ENCODE measurements at regions not wholly inside any gene's neighbourhood (a gene's known extent, or its start where the extent isn't known, plus 50 kb on each side); places are given as distances from the start of the nearest gene placed in this dataset.

DNA sequence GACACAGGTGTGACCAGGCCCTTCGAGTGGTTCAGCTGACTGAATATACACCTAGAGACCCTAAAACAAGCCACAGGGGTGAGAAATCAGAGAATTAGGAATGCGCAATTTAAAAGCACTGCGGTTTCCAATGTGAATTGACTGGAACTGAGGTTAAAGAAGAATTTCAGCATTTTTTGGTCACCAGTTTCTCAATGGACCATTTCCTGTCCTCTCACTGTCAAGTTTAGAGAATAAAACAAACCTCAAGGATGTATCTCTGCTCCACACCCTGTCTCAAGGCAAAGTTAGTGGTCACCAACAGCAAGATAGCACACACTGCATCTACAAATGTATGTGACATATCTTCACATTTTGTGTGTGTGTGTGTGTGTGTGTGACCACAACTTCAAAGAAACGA is 143.8 kb upstream of the MAP3K1 start:
- no peaks in the 10 kb centered on the region for H4K20me1 ChIP-seq (ENCODE audit: insufficient read depth)
- 62% methylated on average over 4 of the region's 4 CpGs for WGBS (ENCODE audit: low lambda C conversion rate)
- H3K79me2 ChIP-seq (ENCODE audit: insufficient read depth): no peaks in the 10 kb centered on the region
- no peak overlapping the region for H3K4me2 ChIP-seq
- no peak overlapping the region for H3K4me3 ChIP-seq (ENCODE audit: low read depth in 2 of 2, low read length in 1 of 2)
- H3K27me3 ChIP-seq (ENCODE audit: insufficient read depth): no peaks in the 10 kb centered on the region
- DNase-seq: no peak
- H2AFZ ChIP-seq (ENCODE audit: low read depth): no peak overlapping the region
- H3F3A ChIP-seq (replicated peaks; ENCODE audit: insufficient read depth): no peaks in the 10 kb centered on the region
- no peak overlapping the region for H3K9ac ChIP-seq
- CTCF ChIA-PET: no interaction called here
- no peaks in the 10 kb centered on the region for H3K9me2 ChIP-seq
- TF ChIP-seq TEAD4 (IDR thresholded peaks at IDR 0.05; ENCODE audit: borderline replicate concordance, insufficient read depth): no peak
- TF ChIP-seq JUND (IDR thresholded peaks at IDR 0.05): no peak
- TF ChIP-seq NFIC (IDR thresholded peaks at IDR 0.05; ENCODE audit: borderline replicate concordance): no peak
- TF ChIP-seq, protein P1, sequence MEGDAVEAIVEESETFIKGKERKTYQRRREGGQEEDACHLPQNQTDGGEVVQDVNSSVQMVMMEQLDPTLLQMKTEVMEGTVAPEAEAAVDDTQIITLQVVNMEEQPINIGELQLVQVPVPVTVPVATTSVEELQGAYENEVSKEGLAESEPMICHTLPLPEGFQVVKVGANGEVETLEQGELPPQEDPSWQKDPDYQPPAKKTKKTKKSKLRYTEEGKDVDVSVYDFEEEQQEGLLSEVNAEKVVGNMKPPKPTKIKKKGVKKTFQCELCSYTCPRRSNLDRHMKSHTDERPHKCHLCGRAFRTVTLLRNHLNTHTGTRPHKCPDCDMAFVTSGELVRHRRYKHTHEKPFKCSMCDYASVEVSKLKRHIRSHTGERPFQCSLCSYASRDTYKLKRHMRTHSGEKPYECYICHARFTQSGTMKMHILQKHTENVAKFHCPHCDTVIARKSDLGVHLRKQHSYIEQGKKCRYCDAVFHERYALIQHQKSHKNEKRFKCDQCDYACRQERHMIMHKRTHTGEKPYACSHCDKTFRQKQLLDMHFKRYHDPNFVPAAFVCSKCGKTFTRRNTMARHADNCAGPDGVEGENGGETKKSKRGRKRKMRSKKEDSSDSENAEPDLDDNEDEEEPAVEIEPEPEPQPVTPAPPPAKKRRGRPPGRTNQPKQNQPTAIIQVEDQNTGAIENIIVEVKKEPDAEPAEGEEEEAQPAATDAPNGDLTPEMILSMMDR (IDR thresholded peaks at IDR 0.05): no peak
- no peak for TF ChIP-seq RFX5 (IDR thresholded peaks at IDR 0.05; ENCODE audit: low read length)
- no peak for TF ChIP-seq FOXJ3 (CRISPR knock-in tag; IDR thresholded peaks at IDR 0.05)
- no peak for TF ChIP-seq MEF2A (IDR thresholded peaks at IDR 0.05; ENCODE audit: borderline replicate concordance, low read depth)
- TF ChIP-seq, protein P2, sequence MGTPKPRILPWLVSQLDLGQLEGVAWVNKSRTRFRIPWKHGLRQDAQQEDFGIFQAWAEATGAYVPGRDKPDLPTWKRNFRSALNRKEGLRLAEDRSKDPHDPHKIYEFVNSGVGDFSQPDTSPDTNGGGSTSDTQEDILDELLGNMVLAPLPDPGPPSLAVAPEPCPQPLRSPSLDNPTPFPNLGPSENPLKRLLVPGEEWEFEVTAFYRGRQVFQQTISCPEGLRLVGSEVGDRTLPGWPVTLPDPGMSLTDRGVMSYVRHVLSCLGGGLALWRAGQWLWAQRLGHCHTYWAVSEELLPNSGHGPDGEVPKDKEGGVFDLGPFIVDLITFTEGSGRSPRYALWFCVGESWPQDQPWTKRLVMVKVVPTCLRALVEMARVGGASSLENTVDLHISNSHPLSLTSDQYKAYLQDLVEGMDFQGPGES (IDR thresholded peaks at IDR 0.05; ENCODE audit: low read depth, low read length): no peak
- TF ChIP-seq FOXM1 (IDR thresholded peaks at IDR 0.05; ENCODE audit: low read depth): no peak
- no peak overlapping the region for H3K27ac ChIP-seq (ENCODE audit: low read depth in 2 of 2, low read length in 1 of 2)
- H3K4me1 ChIP-seq (ENCODE audit: control insufficient read depth in 1 of 2, insufficient read depth in 2 of 2, low read depth in 1 of 2, low read length in 1 of 2): peaks cover 0 to 6% of the 10 kb centered on the region in 2 experiments; a peak in 1 of 4 replicates
- POLR2A ChIA-PET: no interaction called here
- H3K36me3 ChIP-seq (replicated peaks in 1 of 2; ENCODE audit: control insufficient read depth in 1 of 2, insufficient read depth in 2 of 2, low read length in 1 of 2): no peaks in the 10 kb centered on the region
- H3K9me3 ChIP-seq: no peaks in the 10 kb centered on the region

DNA sequence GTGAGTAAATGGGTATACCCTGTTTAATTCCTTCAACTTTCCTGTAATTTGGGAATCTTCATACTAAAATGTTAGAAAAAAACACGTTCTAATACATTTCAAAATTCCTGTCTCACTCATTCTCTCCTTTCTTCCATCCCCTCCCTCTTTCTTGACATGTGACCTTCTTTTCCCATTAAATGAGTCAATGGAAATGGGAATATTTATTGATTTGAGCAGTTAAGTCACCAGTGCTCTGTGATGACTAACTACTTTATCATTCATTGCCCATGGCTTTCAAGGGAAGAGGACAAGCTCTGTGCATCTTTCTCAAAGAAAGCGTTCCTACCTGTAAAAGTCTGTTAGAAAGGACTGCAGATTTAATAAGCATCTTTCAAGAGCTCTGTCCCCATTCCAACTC is 144.4 kb upstream of the MAP3K1 start:
- Histone ChIP-seq H3K4me1 (ENCODE audit: control insufficient read depth in 1 of 2, insufficient read depth in 2 of 2, low read depth in 1 of 2, low read length in 1 of 2) (peaks cover 0 to 6% of the 10 kb centered on the region in 2 experiments; a peak in 1 of 4 replicates), H4K20me1 (ENCODE audit: insufficient read depth) (no peaks in the 10 kb centered on the region), H3K27ac (ENCODE audit: low read depth in 2 of 2, low read length in 1 of 2) (no peak overlapping the region), H3K4me3 (ENCODE audit: low read depth in 2 of 2, low read length in 1 of 2) (no peak overlapping the region), H3K36me3 (replicated peaks in 1 of 2; ENCODE audit: control insufficient read depth in 1 of 2, insufficient read depth in 2 of 2, low read length in 1 of 2) (no peaks in the 10 kb centered on the region), H3F3A (replicated peaks; ENCODE audit: insufficient read depth) (no peaks in the 10 kb centered on the region), H3K9me3 (no peaks in the 10 kb centered on the region), H3K9me2 (no peaks in the 10 kb centered on the region), H3K79me2 (ENCODE audit: insufficient read depth) (no peaks in the 10 kb centered on the region), H2AFZ (ENCODE audit: low read depth) (no peak overlapping the region), H3K27me3 (ENCODE audit: insufficient read depth) (no peaks in the 10 kb centered on the region), H3K9ac (no peak overlapping the region), H3K4me2 (no peak overlapping the region)
- ChIA-PET POLR2A (interaction anchor here (1.1 kb wide), 1 partner anchor 174 kb away, joined by 3 read pairs; no protein-coding TSS in a partner anchor), CTCF (no interaction called here)
- TF ChIP-seq RAD21 (IDR thresholded peaks at IDR 0.05; ENCODE audit: low read length): no peak
- TF ChIP-seq MXI1 (IDR thresholded peaks at IDR 0.05; ENCODE audit: low read depth, low read length): no peak
- TF ChIP-seq ZBTB33 (IDR thresholded peaks at IDR 0.05; ENCODE audit: borderline replicate concordance, low read depth): no peak
- 71% methylated on average over 2 of the region's 2 CpGs for WGBS (ENCODE audit: low lambda C conversion rate)
- DNase-seq: no peak
